PC-3 (cell line): ENCODE measurements at regions not wholly inside any gene's neighbourhood (a gene's known extent, or its start where the extent isn't known, plus 50 kb on each side); places are given as distances from the start of the nearest gene placed in this dataset.

Experiments used
- ATAC-seq: fragments of 200-7000 bp; cut with Tn5 transposase; 2 replicates; pipeline ENCODE4 v1.9.1; 2020; ENCODE audit warnings: mild to moderate bottlenecking, moderate library complexity
- BruUV-seq: library from RNA; stranded (reverse); fragments of 400-500 nt; replicated peaks from 2 replicates; lab custom pipeline; 2021; lab: Mats Ljungman, UMichigan
- CTCF ChIA-PET: fragments of 300-600 bp; sonication (Branson Sonifier 250); formaldehyde crosslinking; loops from one replicate; lab custom pipeline; 2022; ENCODE audit warnings: antibody characterized with exemption; lab: Charles Lee
- POLR2A ChIA-PET: fragments of 300-600 bp; sonication (Branson Sonifier 250); formaldehyde crosslinking; loops from one replicate; lab custom pipeline; 2022; ENCODE audit warnings: antibody characterized with exemption; ENCODE audit not compliant: unreplicated experiment; lab: Charles Lee
- DNase-seq: peaks from one replicate; pipeline ENCODE4 v3.0.0-alpha.2; 2015
- H2AFZ ChIP-seq: fragments of 300-600 bp; sonication (generic); 2 replicates; pipeline ENCODE4 v1.6.0; 2016; ENCODE audit warnings: antibody characterized with exemption, low read length
- H3F3A ChIP-seq: fragments of 300-600 bp; sonication (generic); one replicate; pipeline ENCODE4 v1.6.0; 2017; ENCODE audit warnings: antibody characterized with exemption, low read length, control low read depth, mild to moderate bottlenecking; ENCODE audit not compliant: unreplicated experiment
- H3K27ac ChIP-seq: fragments of 300-600 bp; sonication (generic); 2 replicates; pipeline ENCODE4 v1.5.1; 2016; ENCODE audit warnings: mild to moderate bottlenecking, low read length
- H3K27me3 ChIP-seq: fragments of 300-600 bp; sonication (generic); 2 replicates; pipeline ENCODE4 v1.6.1; 2016; ENCODE audit warnings: low read length, mixed read lengths
- H3K36me3 ChIP-seq: fragments of 300-600 bp; sonication (generic); 2 replicates; pipeline ENCODE4 v1.6.1; 2016; ENCODE audit warnings: low read depth, mixed run types, low read length, mixed read lengths
- H3K4me1 ChIP-seq: fragments of 300-600 bp; sonication (generic); 2 replicates; pipeline ENCODE4 v1.5.1; 2016; ENCODE audit warnings: low read length; ENCODE audit not compliant: insufficient read depth
- H3K4me2 ChIP-seq: fragments of 300-600 bp; sonication (generic); 2 replicates; pipeline ENCODE4 v1.6.0; 2016; ENCODE audit warnings: low read length
- H3K4me3 ChIP-seq: fragments of 300-600 bp; sonication (generic); 2 replicates; pipeline ENCODE4 v1.5.1; 2016; ENCODE audit warnings: mild to moderate bottlenecking, low read length, mixed read lengths
- H3K79me2 ChIP-seq: fragments of 300-600 bp; sonication (generic); 2 replicates; pipeline ENCODE4 v1.6.1; 2017; ENCODE audit warnings: low read length, mixed read lengths
- H3K9ac ChIP-seq: fragments of 300-600 bp; sonication (generic); 2 replicates; pipeline ENCODE4 v1.6.0; 2016; ENCODE audit warnings: mild to moderate bottlenecking, low read length
- H3K9me2 ChIP-seq: fragments of 300-600 bp; sonication (generic); replicated peaks from 2 replicates; pipeline ENCODE4 v1.6.1; 2016; ENCODE audit warnings: mixed run types, low read length, mixed read lengths
- H3K9me3 ChIP-seq: fragments of 300-600 bp; sonication (generic); 2 replicates; pipeline ENCODE4 v1.6.1; 2016; ENCODE audit warnings: low read length, mixed read lengths
- H4K20me1 ChIP-seq: fragments of 300-600 bp; sonication (generic); 2 replicates; pipeline ENCODE4 v1.6.1; 2016; ENCODE audit warnings: low read length, mixed read lengths
- CTCF ChIP-seq: fragments of 300-600 bp; sonication (generic); conservative IDR thresholded peaks from 2 replicates; pipeline ENCODE4 v1.5.1; 2017; ENCODE audit warnings: antibody characterized with exemption, low read depth, mild to moderate bottlenecking, low read length
- EZH2 ChIP-seq: fragments of 300-600 bp; sonication (generic); IDR thresholded peaks from one replicate; pipeline ENCODE4 v1.6.1; 2017; ENCODE audit warnings: antibody characterized with exemption, mild to moderate bottlenecking, low read length; ENCODE audit not compliant: unreplicated experiment
- EZH2phosphoT487 ChIP-seq: fragments of 300-600 bp; sonication (generic); IDR thresholded peaks from 2 replicates; pipeline ENCODE4 v1.6.1; 2018; ENCODE audit warnings: mild to moderate bottlenecking, antibody characterized with exemption, low read length, borderline replicate concordance
- intact Hi-C: fragments of 100-400 bp; cut with micrococcal nuclease; formaldehyde crosslinking; loops from 2 replicates; pipeline ENCODE4 v1.9.0; 2023

GRCh38 chr20:56060486-56060885, 55.2 kb upstream of the CBLN4 start:
- CTCF ChIA-PET = no interaction called here
- no peak overlapping the region for H3K4me3 ChIP-seq
- H2AFZ ChIP-seq = no peak overlapping the region
- peaks cover 45% of the 10 kb centered on the region for H3K9me3 ChIP-seq
- H3K4me1 ChIP-seq = no peaks in the 10 kb centered on the region
- no peak for ATAC-seq
- TF ChIP-seq EZH2phosphoT487 (no peak), EZH2 (no peak), CTCF (no peak)
- H3F3A ChIP-seq = no peaks in the 10 kb centered on the region
- no peak overlapping the region for H3K27ac ChIP-seq
- H3K36me3 ChIP-seq = no peaks in the 10 kb centered on the region
- no peaks in the 10 kb centered on the region for H3K9me2 ChIP-seq
- intact Hi-C loops = no loop called here
- no peaks in the 10 kb centered on the region for H3K27me3 ChIP-seq
- DNase-seq = no peak
- no peak overlapping the region for H3K9ac ChIP-seq
- H3K4me2 ChIP-seq = no peak overlapping the region
- no peaks in the 10 kb centered on the region for H3K79me2 ChIP-seq
- BruUV-seq = no TSS peak
- POLR2A ChIA-PET = no interaction called here
- no peaks in the 10 kb centered on the region for H4K20me1 ChIP-seq

DNA sequence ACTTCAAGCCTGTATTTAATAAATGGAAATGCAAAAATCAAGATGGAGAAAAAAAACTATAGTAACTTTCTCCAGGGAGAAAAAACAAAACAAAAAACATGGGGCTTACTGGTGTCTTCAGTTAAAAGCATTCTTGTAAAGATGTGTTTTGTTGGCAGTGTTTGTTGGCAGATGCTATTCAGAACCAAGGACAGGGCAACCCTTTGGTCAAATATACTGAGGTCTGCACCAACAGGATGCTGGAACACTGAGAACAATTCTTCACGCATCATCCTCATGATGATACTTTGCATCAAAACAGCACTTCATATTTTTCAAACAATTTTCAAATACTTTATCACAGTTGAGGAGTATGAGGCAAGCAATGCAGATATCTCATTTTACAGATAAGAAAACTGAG, 63.7 kb upstream of the CBLN4 start:
- no peaks in the 10 kb centered on the region for H3K9me2 ChIP-seq
- H3K27ac ChIP-seq = no peak overlapping the region
- TF ChIP-seq CTCF (no peak), EZH2phosphoT487 (no peak), EZH2 (no peak)
- intact Hi-C loops = no loop called here
- H3K9me3 ChIP-seq = peaks cover 23% of the 10 kb centered on the region
- H3K36me3 ChIP-seq = no peaks in the 10 kb centered on the region
- H3K4me2 ChIP-seq = no peak overlapping the region
- H3K27me3 ChIP-seq = no peaks in the 10 kb centered on the region
- H3K79me2 ChIP-seq = no peaks in the 10 kb centered on the region
- ChIA-PET POLR2A (no interaction called here), CTCF (no interaction called here)
- DNase-seq = no peak
- H3K9ac ChIP-seq = no peak overlapping the region
- no peak overlapping the region for H2AFZ ChIP-seq
- no peaks in the 10 kb centered on the region for H4K20me1 ChIP-seq
- BruUV-seq = no TSS peak
- H3K4me1 ChIP-seq = no peaks in the 10 kb centered on the region
- no peak overlapping the region for H3K4me3 ChIP-seq
- no peaks in the 10 kb centered on the region for H3F3A ChIP-seq
- no peak for ATAC-seq

DNA sequence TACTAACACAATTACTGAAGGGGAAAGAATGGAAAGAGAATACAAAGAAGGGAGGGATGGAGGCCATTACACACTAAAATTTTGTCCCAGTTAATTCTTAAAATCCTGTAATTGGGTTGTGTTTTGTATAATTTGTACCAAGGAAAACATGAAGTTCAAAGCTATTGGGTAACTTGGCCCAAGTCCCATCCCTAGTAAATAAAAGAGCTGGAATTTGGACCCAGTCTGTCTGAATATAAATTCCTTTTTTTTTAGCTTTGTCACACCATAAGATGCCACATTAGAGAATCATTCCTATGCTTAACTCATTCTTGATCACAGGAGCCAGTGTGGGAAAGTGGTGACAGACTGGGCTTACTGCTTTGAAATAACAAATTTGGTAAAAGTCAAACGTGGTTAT, 66.8 kb upstream of the CBLN4 start:
- no peaks in the 10 kb centered on the region for H3K9me2 ChIP-seq
- no peak overlapping the region for H2AFZ ChIP-seq
- no peak overlapping the region for H3K4me2 ChIP-seq
- no peak for DNase-seq
- no peaks in the 10 kb centered on the region for H3K79me2 ChIP-seq
- intact Hi-C loops = no loop called here
- no peaks in the 10 kb centered on the region for H3K27me3 ChIP-seq
- CTCF ChIA-PET = no interaction called here
- H3K4me1 ChIP-seq = no peaks in the 10 kb centered on the region
- BruUV-seq = no TSS peak
- no peaks in the 10 kb centered on the region for H3F3A ChIP-seq
- ATAC-seq = no peak
- no peak overlapping the region for H3K27ac ChIP-seq
- H3K4me3 ChIP-seq = no peak overlapping the region
- no peaks in the 10 kb centered on the region for H3K36me3 ChIP-seq
- no peak overlapping the region for H3K9ac ChIP-seq
- POLR2A ChIA-PET = no interaction called here
- H4K20me1 ChIP-seq = no peaks in the 10 kb centered on the region
- TF ChIP-seq EZH2 (no peak), CTCF (no peak), EZH2phosphoT487 (no peak)
- peaks cover 16% of the 10 kb centered on the region for H3K9me3 ChIP-seq
